IPS DF 6.9 (cell line): ENCODE measurements at regions not wholly inside any gene's neighbourhood (a gene's known extent, or its start where the extent isn't known, plus 50 kb on each side); places are given as distances from the start of the nearest gene placed in this dataset.

ENCODE experiments used
- DNase-seq: peaks from one replicate; pipeline ENCODE4 v3.0.0-alpha.2; 2013; ENCODE audit warnings: low read depth, low spot score
- H3K27ac ChIP-seq: one replicate; pipeline ENCODE4 v1.5.1; 2013; ENCODE audit warnings: low read length, control low read depth
- H3K27me3 ChIP-seq: 2 replicates; pipeline ENCODE4 v1.6.1; 2013; ENCODE audit warnings: mild to moderate bottlenecking, low read length; ENCODE audit not compliant: control insufficient read depth, insufficient read depth
- H3K36me3 ChIP-seq: 2 replicates; pipeline ENCODE4 v1.6.1; 2013; ENCODE audit warnings: low read length; ENCODE audit not compliant: control insufficient read depth, insufficient read depth
- H3K4me1 ChIP-seq: 2 replicates; pipeline ENCODE4 v1.6.1; 2013; ENCODE audit warnings: low read length; ENCODE audit not compliant: control insufficient read depth, insufficient read depth
- H3K4me3 ChIP-seq: 2 replicates; pipeline ENCODE4 v1.5.1; 2013; ENCODE audit warnings: mild to moderate bottlenecking, low read length
- H3K9me3 ChIP-seq: 2 replicates; pipeline ENCODE4 v1.6.1; 2013; ENCODE audit warnings: low read length, inconsistent platforms; ENCODE audit not compliant: control insufficient read depth, insufficient read depth
- WGBS: extraction: QIAGEN DNeasy Blood & Tissue Kit; methylation state at CpG from one replicate; pipeline ENCODE4 v1.1.7; 2013; ENCODE audit warnings: mixed read lengths, missing lambda C conversion rate; ENCODE audit not compliant: insufficient read length, insufficient coverage; 5-methylcytosine and 5-hydroxymethylcytosine counted together

GRCh38 chr7:84294847-84295455 lies 100.4 kb upstream of the SEMA3A start:
- no peaks in the 10 kb centered on the region for H3K27me3 ChIP-seq
- DNase-seq: no peak
- no CpG with 5 or more reads among the region's 1 CpG for WGBS
- peaks cover 2% of the 10 kb centered on the region; the same call in 1 of the 2 replicates for H3K4me1 ChIP-seq
- H3K9me3 ChIP-seq: no peaks in the 10 kb centered on the region
- H3K27ac ChIP-seq: no peak overlapping the region
- no peak overlapping the region for H3K4me3 ChIP-seq
- H3K36me3 ChIP-seq: no peaks in the 10 kb centered on the region

DNA sequence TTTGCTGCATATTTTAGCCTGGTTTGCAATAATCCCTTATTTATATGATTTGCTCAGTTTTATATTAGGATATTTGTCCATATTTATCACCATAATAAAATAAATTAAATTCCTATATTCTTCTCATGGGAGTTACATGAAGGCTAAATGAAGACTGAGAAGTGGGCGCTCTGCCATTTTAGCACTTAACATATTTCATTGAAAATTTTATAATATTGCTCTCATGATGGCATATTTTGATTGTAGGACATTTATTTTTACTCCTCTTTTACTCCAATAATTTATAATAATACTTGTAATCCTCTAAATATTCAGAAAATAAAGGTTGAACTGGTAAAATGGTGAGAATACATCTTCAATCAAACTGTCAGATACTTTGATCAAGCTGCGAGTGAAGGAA lies 99.8 kb upstream of the SEMA3A start:
- no peaks in the 10 kb centered on the region for H3K27me3 ChIP-seq
- H3K4me3 ChIP-seq: no peak overlapping the region
- H3K9me3 ChIP-seq: no peaks in the 10 kb centered on the region
- peaks cover 2% of the 10 kb centered on the region; the same call in 1 of the 2 replicates for H3K4me1 ChIP-seq
- DNase-seq: no peak
- H3K36me3 ChIP-seq: no peaks in the 10 kb centered on the region
- H3K27ac ChIP-seq: no peak overlapping the region
- WGBS: no CpG with 5 or more reads among the region's 2 CpGs

DNA sequence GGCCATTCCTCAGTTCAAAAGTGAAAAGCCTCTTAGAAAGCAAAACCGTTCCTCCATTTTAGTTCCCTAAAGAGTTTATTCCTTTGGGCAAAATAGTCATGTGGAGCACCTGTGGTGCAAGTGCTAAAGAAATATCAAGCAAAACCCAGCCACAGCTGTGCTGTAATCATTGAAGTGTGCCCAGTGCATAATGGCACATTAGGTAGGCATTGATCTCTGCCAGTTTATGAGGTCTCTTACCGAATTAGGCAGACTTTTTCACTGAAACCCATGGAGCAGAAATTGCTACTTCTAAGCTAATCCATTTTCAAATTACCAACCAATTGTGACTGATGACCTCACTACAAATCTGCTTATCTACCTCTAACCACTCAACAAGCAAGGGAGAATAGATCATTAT lies 97.2 kb upstream of the SEMA3A start:
- no peaks in the 10 kb centered on the region for H3K27me3 ChIP-seq
- no peaks in the 10 kb centered on the region for H3K36me3 ChIP-seq
- DNase-seq: no peak
- peaks cover 2% of the 10 kb centered on the region; the same call in 1 of the 2 replicates for H3K4me1 ChIP-seq
- no peaks in the 10 kb centered on the region for H3K9me3 ChIP-seq
- H3K27ac ChIP-seq: no peak overlapping the region
- no peak overlapping the region for H3K4me3 ChIP-seq
- no CpG with 5 or more reads among the region's 2 CpGs for WGBS

- H3K27ac ChIP-seq: no peak overlapping the region
- H3K27me3 ChIP-seq: no peaks in the 10 kb centered on the region
- H3K4me1 ChIP-seq: no peaks in the 10 kb centered on the region
- no peak for DNase-seq
- no peaks in the 10 kb centered on the region for H3K9me3 ChIP-seq
- no CpG with 5 or more reads among the region's 2 CpGs for WGBS
- no peak overlapping the region for H3K4me3 ChIP-seq
- H3K36me3 ChIP-seq: no peaks in the 10 kb centered on the region
Observed at GRCh38 chr7:84283798-84284197, 89.2 kb upstream of the SEMA3A start.

- H3K9me3 ChIP-seq: no peaks in the 10 kb centered on the region
- H3K36me3 ChIP-seq: no peaks in the 10 kb centered on the region
- no peaks in the 10 kb centered on the region for H3K27me3 ChIP-seq
- peaks cover 3% of the 10 kb centered on the region; the same call in 1 of the 2 replicates for H3K4me1 ChIP-seq
- DNase-seq: no peak
- no peak overlapping the region for H3K27ac ChIP-seq
- no peak overlapping the region for H3K4me3 ChIP-seq
Observed at GRCh38 chr7:84281518-84281917, 86.9 kb upstream of the SEMA3A start.

- no CpG with 5 or more reads among the region's 2 CpGs for WGBS
- H3K4me1 ChIP-seq: peaks cover 3% of the 10 kb centered on the region; the same call in 1 of the 2 replicates
- no peak overlapping the region for H3K27ac ChIP-seq
- H3K36me3 ChIP-seq: no peaks in the 10 kb centered on the region
- no peaks in the 10 kb centered on the region for H3K9me3 ChIP-seq
- peak; percentile 83 for DNase-seq
- no peaks in the 10 kb centered on the region for H3K27me3 ChIP-seq
- no peak overlapping the region for H3K4me3 ChIP-seq
Observed at GRCh38 chr7:84277628-84278224, 83.1 kb upstream of the SEMA3A start.

- Histone ChIP-seq H3K27ac (no peak overlapping the region), H3K4me3 (no peak overlapping the region), H3K27me3 (no peaks in the 10 kb centered on the region), H3K9me3 (no peaks in the 10 kb centered on the region), H3K4me1 (peaks cover 3% of the 10 kb centered on the region; the same call in 1 of the 2 replicates), H3K36me3 (no peaks in the 10 kb centered on the region)
- DNase-seq: no peak
- no CpG with 5 or more reads among the region's 3 CpGs for WGBS
Observed at GRCh38 chr7:84274029-84274638, 79.5 kb upstream of the SEMA3A start.

GRCh38 chr7:84271543-84271942 lies 77.0 kb upstream of the SEMA3A start:
- WGBS: no CpG with 5 or more reads among the region's 1 CpG
- H3K27ac ChIP-seq: no peak overlapping the region
- no peaks in the 10 kb centered on the region; the same call in 1 of the 2 replicates for H3K4me1 ChIP-seq
- no peaks in the 10 kb centered on the region for H3K9me3 ChIP-seq
- no peaks in the 10 kb centered on the region for H3K36me3 ChIP-seq
- DNase-seq: no peak
- no peak overlapping the region for H3K4me3 ChIP-seq
- no peaks in the 10 kb centered on the region for H3K27me3 ChIP-seq

DNA sequence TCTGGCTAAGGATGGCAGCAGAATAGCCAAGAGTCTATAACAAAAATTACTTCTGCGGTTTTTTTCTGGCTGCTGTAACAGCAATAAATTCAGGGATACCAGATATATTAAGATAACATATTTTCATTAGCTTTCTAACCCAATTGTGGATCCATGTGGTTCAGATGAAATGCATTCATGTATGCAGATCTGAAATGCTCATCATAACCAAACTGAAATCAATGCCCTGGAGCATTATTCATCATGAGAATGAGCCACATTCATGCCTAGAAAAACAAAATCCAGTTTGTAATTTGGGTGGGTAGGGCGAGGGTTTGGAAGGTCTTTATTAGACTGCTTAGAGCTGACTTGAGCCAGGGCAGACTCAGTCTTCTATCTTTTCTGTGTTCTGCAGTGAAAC lies 69.8 kb upstream of the SEMA3A start:
- Histone ChIP-seq H3K36me3 (no peaks in the 10 kb centered on the region), H3K27me3 (no peaks in the 10 kb centered on the region), H3K27ac (no peak overlapping the region), H3K9me3 (no peaks in the 10 kb centered on the region), H3K4me3 (no peak overlapping the region), H3K4me1 (no peaks in the 10 kb centered on the region)
- WGBS: no CpG with 5 or more reads among the region's 2 CpGs
- DNase-seq: no peak

DNA sequence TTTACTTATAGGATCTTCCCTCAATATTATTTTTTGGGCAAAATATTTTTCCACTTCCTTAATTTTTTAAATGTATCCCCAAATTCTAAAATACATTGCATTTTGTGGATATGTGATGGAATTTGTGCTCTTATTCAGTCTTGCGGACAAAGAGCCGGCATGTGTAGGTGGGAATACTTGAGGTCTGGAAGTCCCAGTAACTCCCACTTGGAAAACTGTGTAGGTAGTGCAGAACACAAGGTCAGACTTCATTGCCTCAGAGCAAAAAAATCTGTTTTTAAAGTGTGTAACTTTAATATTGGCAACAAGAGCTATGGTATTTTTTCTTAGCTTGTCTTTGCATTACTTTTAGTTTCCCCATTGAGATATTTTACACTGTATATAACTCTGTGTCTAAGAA lies 68.5 kb upstream of the SEMA3A start:
- WGBS: no CpG with 5 or more reads among the region's 2 CpGs
- no peaks in the 10 kb centered on the region for H3K4me1 ChIP-seq
- no peak for DNase-seq
- H3K27ac ChIP-seq: no peak overlapping the region
- H3K4me3 ChIP-seq: no peak overlapping the region
- H3K36me3 ChIP-seq: no peaks in the 10 kb centered on the region
- no peaks in the 10 kb centered on the region for H3K27me3 ChIP-seq
- no peaks in the 10 kb centered on the region for H3K9me3 ChIP-seq

DNA sequence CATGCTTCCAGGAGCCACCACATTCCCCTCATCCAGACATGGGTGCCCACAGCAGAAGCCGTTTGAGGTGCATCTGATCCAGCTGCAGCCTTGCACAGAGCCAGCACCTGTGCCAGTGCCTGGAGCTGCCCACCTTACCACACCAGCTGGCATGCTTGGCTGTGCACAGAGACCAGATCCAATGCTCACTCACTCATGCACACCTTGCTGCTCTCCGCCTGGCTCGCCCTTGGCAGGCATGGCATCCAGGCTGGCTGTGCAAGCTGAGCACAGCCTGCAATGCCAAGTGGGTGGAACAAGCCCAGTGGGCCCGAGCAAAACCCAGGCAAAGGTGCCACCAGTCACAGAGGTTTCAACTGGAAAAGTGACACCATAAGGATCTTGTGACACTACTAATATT lies 66.9 kb upstream of the SEMA3A start:
- WGBS: no CpG with 5 or more reads among the region's 4 CpGs

More for the DNA sequence above, 66.9 kb upstream of the SEMA3A start:
- Histone ChIP-seq H3K4me1 (no peaks in the 10 kb centered on the region), H3K4me3 (no peak overlapping the region), H3K9me3 (no peaks in the 10 kb centered on the region), H3K36me3 (no peaks in the 10 kb centered on the region), H3K27ac (no peak overlapping the region), H3K27me3 (no peaks in the 10 kb centered on the region)
- DNase-seq: no peak
